Activated CD8-positive, alpha-beta memory T cell treated with anti-CD3 and anti-CD28 coated beads, Interleukin-2, amount 50 U/mL, for 4 hours (primary cell): ENCODE measurements at regions not wholly inside any gene's neighbourhood (a gene's known extent, or its start where the extent isn't known, plus 50 kb on each side); places are given as distances from the start of the nearest gene placed in this dataset.

Experiments used
- DNase-seq: peaks from one replicate; pipeline ENCODE4 v3.0.0-alpha.2; 2020

GRCh38 chr3:23079976-23080375, 123.2 kb upstream of the UBE2E2 start:
- no peak for DNase-seq

- no peak for DNase-seq
Measured at GRCh38 chr3:23083701-23084100, 119.4 kb upstream of the UBE2E2 start.

GRCh38 chr3:23084367-23084766, 118.8 kb upstream of the UBE2E2 start:
- no peak for DNase-seq

GRCh38 chr3:23085261-23085660, 117.9 kb upstream of the UBE2E2 start:
- no peak for DNase-seq

GRCh38 chr3:23086331-23086730, 116.8 kb upstream of the UBE2E2 start:
- no peak for DNase-seq

GRCh38 chr3:23086831-23087230, 116.3 kb upstream of the UBE2E2 start:
- DNase-seq, result no peak

GRCh38 chr3:23094412-23094811, 108.7 kb upstream of the UBE2E2 start:
- DNase-seq, result no peak

GRCh38 chr3:23094890-23095462, 108.2 kb upstream of the UBE2E2 start:
- no peak for DNase-seq

- DNase-seq, result no peak
Measured at GRCh38 chr3:23096041-23096440, 107.1 kb upstream of the UBE2E2 start.

- no peak for DNase-seq
Measured at GRCh38 chr3:23099021-23099420, 104.1 kb upstream of the UBE2E2 start.

GRCh38 chr3:23099677-23100076, 103.5 kb upstream of the UBE2E2 start:
- no peak for DNase-seq

- DNase-seq, result no peak
Measured at GRCh38 chr3:23100106-23100505, 103.0 kb upstream of the UBE2E2 start.

- no peak for DNase-seq
Measured at GRCh38 chr3:23103764-23104163, 99.4 kb upstream of the UBE2E2 start.

- DNase-seq, result no peak
Measured at GRCh38 chr3:23105048-23105447, 98.1 kb upstream of the UBE2E2 start.

GRCh38 chr3:23106666-23107065, 96.5 kb upstream of the UBE2E2 start:
- no peak for DNase-seq

GRCh38 chr3:23107221-23107620, 95.9 kb upstream of the UBE2E2 start:
- DNase-seq, result no peak

GRCh38 chr3:23108451-23109057, 94.6 kb upstream of the UBE2E2 start:
- no peak for DNase-seq

GRCh38 chr3:23111286-23111685, 91.8 kb upstream of the UBE2E2 start:
- DNase-seq, result no peak

- no peak for DNase-seq
Measured at GRCh38 chr3:23111797-23112196, 91.3 kb upstream of the UBE2E2 start.

GRCh38 chr3:23112491-23112890, 90.6 kb upstream of the UBE2E2 start:
- DNase-seq, result no peak

GRCh38 chr3:23113455-23114171, 89.5 kb upstream of the UBE2E2 start:
- no peak for DNase-seq

- no peak for DNase-seq
Measured at GRCh38 chr3:23114432-23114831, 88.7 kb upstream of the UBE2E2 start.

- DNase-seq, result no peak
Measured at GRCh38 chr3:23115171-23115877, 87.8 kb upstream of the UBE2E2 start.
